ENCODE measurements at regions not wholly inside any gene's neighbourhood (a gene's known extent, or its start where the extent isn't known, plus 50 kb on each side); places are given as distances from the start of the nearest gene placed in this dataset.

DNA sequence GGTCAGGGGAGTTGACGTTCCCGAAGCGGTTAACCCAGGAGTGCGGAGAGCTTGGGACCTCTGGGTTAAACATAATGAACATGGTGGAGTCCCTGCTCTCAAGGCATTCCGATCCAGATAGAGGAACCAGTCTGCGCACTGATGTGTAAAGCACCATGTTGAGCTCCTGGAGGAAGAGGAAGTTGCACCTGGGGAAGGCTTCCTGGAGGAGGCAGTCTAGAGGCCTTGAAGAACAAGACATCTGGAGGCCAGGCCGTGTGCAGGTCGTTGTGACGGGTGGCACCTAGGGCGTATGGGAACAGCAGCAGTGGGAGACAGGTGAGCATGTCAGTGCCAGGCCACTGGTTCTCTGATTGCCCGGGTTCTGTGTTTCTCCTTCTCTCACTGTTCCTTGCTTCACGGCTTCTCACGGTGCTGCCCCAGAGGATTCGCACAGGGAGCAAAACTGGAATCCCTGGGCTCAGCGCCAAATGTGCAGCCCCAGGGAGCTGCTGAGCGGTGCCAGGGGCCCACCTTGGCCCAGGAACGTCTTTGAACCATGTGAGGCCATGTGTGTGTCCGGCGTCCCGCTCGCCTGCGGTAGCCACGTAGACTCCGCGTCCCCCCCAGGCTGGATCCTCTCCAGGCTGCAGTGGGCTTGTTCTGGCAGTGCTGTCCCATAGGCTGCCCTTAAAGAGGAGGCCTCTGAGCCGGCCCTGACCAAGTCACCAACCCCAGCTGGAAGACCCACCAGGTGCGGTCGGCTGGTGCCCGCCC is 122.9 kb upstream of the GALNT2 start:
- TF ChIP-seq EZH2 (IDR thresholded peaks at IDR 0.05; ENCODE audit: insufficient read depth, poor library complexity, severe bottlenecking) (no peak), EZH2phosphoT487 (IDR thresholded peaks at IDR 0.05; ENCODE audit: insufficient read depth, low read depth) (no peak)

Measured in GM23248 (cell line).